OCI-LY7 (cell line): ENCODE measurements at regions not wholly inside any gene's neighbourhood (a gene's known extent, or its start where the extent isn't known, plus 50 kb on each side); places are given as distances from the start of the nearest gene placed in this dataset.

Experiments
- EZH2phosphoT487 ChIP-seq: fragments of 200-600 bp; sonication (generic); IDR thresholded peaks from 2 replicates; pipeline ENCODE4 v1.6.1; 2018; ENCODE audit warnings: low read depth, borderline replicate concordance, mild to moderate bottlenecking, mixed run types, antibody characterized with exemption, low read length, moderate library complexity, mixed read lengths
- TF ChIP-seq, protein P1 (sequence below): fragments of 200-600 bp; sonication (generic); conservative IDR thresholded peaks from 2 replicates; pipeline ENCODE4 v1.5.1; 2014; ENCODE audit warnings: mild to moderate bottlenecking, antibody characterized with exemption, low read length, moderate library complexity, mixed read lengths

DNA sequence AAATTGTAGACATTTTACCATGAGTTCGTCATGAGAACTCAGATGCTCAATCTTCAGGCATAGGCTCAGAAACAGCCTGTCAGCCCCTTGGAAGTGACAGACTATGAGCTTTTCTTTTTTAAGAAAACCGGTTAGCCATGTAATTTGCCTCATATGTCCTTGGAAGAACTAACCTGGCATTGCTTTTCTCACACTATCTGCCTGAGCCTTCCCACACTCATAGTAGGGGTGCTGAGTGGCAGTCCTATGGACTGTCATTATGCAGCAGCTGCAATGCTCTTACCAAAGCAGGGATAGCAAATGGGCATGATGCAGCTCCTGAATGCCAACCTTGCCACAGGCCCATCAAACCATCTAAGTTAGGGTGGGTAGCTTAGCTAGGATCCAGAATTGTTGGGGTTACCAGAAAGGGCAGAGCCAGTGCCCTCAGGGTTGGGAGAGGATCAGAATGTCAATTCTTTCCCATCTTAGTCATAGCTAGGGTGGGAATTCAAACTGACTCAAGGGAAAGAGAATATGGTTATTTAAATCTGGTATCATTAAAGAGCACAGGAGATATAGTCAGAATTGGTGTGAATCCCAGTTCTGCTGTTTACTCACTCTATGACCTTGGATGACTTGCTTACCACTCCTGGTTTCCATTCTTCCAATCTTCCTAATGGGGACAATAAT, 230.6 kb upstream of the CPEB2 start:
- TF ChIP-seq, protein P1, sequence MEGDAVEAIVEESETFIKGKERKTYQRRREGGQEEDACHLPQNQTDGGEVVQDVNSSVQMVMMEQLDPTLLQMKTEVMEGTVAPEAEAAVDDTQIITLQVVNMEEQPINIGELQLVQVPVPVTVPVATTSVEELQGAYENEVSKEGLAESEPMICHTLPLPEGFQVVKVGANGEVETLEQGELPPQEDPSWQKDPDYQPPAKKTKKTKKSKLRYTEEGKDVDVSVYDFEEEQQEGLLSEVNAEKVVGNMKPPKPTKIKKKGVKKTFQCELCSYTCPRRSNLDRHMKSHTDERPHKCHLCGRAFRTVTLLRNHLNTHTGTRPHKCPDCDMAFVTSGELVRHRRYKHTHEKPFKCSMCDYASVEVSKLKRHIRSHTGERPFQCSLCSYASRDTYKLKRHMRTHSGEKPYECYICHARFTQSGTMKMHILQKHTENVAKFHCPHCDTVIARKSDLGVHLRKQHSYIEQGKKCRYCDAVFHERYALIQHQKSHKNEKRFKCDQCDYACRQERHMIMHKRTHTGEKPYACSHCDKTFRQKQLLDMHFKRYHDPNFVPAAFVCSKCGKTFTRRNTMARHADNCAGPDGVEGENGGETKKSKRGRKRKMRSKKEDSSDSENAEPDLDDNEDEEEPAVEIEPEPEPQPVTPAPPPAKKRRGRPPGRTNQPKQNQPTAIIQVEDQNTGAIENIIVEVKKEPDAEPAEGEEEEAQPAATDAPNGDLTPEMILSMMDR: no peak
- no peak for TF ChIP-seq EZH2phosphoT487
